Cardiac septum (tissue), 1 donor: ENCODE measurements at regions not wholly inside any gene's neighbourhood (a gene's known extent, or its start where the extent isn't known, plus 50 kb on each side); places are given as distances from the start of the nearest gene placed in this dataset.
"Not testable (repeated sequence)": the region's sequence is repeated elsewhere in the genome, so short reads cannot be mapped to it uniquely, and the experiment has no call there.

Experiments used
- DNase-seq: peaks from one replicate; pipeline ENCODE4 v3.0.0-alpha.2; 2020; ENCODE audit warnings: low spot score
- intact Hi-C: fragments of 100-400 bp; cut with DNase I; formaldehyde crosslinking; loops from one replicate; pipeline ENCODE4 v1.14.0; 2022
- donor health status: DM: no; HTN: no; CAD: no.

DNA sequence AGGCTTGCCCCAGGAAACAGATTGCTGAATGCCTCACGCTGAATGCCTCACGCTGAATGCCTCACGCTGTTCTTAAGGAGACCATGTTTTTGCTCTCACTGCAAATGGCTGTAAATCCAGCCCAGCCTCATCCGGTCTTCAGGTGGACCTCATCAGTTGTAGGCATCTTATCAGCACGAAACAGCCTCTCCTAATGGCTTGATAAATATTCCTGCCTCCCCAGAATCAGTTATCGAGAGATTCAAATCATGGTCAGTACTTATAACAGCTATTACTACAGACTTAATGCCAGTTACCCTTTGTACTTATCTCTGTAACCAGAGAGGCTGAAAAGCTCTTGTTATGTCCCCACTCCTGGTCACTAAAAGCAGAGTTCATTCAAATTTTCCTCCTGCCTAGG is 290.6 kb downstream of the FZD1 start:
- intact Hi-C loops, result no loop called here
- DNase-seq, result no peak

DNA sequence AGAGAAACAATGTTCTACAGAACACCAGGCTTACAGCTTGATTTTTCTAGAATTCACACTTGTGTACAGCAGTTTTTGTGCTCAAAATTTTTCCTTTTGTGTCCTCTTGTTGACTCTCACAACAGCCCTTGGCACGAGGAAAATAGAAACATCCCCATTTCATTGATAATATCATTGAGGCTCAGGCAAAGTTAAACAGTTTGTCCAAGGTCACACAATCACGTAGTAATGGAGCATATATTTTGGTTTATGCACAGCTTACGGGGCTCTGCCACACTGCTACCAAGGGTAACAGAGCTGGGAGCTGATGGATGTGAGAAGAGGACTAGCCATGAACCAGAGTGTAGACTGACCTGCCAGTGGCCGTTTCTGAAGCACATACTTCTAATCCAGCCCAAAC is 292.0 kb downstream of the FZD1 start:
- DNase-seq, result no peak
- intact Hi-C loops, result no loop called here

- DNase-seq, result no peak
- intact Hi-C loops, result no loop called here
Observed at GRCh38 chr7:91556956-91557650, 292.9 kb downstream of the FZD1 start.

DNA sequence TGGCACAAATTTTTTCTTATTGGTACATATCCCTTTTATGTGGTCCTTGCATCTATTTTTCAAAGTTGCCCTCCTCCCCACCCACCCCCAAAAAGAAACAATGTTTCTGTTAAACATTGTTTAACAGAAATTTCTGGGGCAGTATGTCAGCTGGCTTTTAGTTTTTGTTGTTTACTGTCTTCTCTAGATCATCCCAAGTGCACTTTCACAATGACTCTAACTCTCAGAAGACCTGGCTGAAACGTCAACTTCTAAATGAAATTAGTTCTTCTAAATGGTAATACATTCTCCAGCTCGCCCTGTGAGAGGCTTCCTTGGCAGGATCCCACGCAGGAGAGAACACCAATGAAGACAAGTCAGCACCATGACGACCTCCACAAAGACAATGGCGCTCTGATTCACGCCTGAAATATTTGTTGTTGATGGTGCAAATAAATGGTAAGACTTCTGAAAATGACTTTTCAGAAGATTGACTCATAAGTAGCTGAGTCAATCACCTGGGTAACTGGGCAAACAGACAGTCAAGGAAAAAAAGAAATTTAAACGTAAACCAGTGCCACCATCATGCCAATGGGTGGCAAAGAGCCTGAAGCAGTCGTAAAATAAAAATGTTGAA is 293.7 kb downstream of the FZD1 start:
- DNase-seq, result no peak
- intact Hi-C loops, result no loop called here

DNA sequence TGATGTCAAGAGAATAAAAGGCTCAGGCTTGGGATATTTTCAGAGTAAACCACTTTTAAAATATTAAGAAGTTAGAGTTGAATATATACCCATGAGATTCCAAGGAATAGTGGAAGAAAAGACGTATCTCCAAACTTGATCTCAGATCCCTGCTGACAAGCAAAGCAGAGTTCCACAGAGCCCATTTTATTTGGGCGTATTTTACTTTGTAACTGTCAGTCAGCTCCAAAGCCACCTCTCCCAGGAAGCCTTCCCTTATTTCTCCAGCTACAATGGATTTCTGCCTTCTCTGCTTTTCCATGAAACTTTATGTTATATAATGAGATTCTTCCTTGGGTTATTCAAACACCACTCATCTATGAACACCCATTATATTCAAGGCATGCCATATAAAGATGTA is 295.7 kb downstream of the FZD1 start:
- intact Hi-C loops, result no loop called here
- no peak for DNase-seq

DNA sequence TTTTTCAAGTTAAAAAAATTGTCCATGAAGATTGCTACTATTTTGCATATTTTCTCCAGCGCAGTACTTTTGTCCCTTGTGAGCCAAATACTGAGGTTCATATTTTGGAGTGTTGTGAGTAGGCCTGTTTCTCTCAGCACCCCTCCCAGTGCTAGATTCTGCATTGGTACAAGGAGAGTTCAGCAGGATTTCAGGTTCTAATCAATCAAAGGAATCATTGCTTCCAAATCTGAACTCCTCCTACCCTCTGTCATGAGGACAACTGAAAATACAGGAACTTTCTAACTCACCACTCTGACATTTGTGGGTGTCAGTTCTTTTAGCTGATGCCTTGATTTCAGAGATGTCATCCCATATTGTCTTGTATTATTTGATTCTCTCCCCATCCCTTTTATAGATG is 299.9 kb downstream of the FZD1 start:
- DNase-seq, result no peak
- intact Hi-C loops, result no loop called here

DNA sequence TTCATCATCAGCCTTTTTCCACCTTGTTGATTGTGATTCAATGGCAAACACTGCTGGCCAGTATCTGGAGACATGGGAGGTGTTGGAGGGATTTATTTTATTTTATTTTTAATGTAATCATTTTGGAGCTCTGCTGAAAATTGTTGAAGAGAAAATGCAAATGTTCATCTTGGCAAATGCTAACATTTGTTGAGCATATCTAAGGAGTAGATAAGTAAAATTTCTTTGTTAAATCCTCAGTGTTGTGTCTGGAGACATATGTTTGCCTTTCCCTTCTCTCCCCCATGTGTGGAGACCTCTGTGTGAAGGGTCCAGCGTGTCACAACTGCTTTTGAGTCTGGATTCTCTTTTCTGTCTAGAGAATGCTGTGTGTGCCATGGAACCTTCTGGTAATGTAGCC is 300.3 kb downstream of the FZD1 start:
- no peak for DNase-seq
- intact Hi-C loops, result no loop called here

DNA sequence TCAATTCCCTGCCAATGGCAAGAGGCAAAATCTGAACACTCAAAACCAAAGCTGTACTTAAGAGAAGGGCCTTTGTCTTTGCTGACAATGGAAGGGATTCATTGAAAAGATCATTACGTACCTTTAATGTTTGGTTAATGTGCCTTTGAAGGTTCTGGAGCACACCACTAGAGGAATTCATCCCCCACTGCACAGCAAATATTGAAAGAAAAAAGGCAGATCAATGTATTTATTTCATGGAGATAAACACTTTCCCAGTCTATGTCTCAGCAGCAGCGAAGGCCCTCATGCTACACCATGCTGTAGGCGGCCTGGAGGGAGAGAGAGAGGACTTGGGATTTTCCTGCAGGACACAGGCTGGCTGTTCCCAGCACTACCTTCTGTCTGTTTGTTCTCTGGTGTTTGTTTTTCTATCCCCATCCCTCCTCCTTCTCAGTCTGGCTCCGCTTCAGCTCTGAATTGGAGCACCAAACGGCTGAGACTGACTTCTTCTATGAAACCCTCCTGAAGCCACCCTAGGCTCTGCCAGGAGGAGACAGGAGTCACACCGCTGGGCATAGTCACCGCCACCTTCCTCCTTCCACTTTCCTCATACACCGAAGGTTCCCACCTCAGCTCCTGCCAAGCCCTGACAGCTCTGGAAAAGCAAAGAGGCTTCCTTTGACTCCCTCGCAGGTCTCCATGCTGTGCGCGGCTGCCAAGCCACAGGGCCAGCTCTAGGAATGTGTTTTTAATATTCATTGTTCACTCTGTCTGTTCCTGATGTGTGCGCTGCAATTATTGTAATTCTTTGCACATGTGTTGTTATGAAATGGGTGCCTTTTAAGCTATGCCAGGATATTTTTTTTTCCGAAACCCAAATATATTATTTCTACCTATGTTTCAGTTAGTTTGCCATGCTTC is 301.5 kb downstream of the FZD1 start:
- DNase-seq, result no peak
- intact Hi-C loops, result no loop called here

GRCh38 chr7:91566402-91566732 is 302.1 kb downstream of the FZD1 start:
- intact Hi-C loops, result no loop called here
- no peak for DNase-seq

DNA sequence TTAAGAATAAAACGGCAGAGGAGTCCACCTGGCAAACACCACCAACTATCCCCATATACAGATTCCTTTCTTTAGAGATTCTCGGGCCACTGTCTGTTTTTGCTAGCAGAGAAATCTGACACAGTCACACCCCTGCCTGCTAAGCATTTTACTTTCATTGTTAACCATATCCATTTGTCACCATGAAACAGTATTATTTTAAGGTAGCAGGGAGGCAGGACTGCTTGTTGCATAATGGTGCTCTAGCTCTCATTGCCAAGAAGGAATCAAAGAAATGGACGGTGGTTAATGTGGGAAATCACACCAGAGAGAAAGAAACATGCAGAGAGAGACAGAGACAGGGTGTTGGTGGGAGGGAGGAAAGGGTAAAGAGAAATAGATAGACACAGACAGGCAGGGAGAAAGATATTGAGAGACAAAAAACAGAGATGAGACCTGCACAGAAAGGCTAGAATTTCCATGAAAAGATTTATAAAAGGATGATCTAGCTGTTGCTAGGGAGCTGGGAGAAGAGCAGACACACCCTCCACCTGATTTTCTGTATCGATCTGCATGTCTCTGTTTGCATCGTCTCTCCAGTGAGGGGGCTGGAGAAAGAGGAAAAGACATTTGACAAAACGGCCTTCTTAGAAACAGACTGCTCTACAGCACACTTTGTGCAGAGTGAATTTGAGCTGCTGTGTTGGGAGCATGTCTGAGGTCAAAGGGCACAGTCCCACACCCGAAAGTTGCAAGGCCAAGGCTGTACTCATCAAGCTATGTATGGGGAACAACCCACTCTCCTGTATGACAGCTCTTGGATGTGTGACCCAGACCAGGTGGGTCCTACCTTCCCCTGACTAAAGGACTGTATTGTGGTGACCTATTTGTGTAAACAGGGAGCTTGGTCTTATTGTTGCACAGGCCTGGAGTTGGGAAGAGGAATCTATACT is 303.1 kb downstream of the FZD1 start:
- intact Hi-C loops, result no loop called here
- no peak for DNase-seq

DNA sequence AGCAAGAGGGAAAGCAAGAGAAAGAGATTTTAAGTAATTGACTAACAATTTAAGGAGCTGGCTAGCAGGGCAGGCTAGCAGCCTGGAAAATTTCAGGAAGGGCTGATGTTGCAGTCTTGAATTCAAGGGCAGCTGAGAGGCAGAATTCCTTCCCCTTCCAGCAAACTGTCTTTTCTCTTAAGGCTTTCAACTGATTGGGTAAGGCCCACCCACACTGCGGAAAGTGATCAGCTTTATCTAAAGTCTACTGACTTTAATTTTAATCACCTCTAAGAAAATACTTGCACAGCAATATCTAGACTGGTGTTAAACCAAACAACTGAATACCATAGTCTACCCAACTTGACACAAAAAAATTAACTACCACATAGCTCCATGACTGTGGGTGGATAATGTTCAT is 303.9 kb downstream of the FZD1 start:
- intact Hi-C loops, result no loop called here
- DNase-seq, result no peak

DNA sequence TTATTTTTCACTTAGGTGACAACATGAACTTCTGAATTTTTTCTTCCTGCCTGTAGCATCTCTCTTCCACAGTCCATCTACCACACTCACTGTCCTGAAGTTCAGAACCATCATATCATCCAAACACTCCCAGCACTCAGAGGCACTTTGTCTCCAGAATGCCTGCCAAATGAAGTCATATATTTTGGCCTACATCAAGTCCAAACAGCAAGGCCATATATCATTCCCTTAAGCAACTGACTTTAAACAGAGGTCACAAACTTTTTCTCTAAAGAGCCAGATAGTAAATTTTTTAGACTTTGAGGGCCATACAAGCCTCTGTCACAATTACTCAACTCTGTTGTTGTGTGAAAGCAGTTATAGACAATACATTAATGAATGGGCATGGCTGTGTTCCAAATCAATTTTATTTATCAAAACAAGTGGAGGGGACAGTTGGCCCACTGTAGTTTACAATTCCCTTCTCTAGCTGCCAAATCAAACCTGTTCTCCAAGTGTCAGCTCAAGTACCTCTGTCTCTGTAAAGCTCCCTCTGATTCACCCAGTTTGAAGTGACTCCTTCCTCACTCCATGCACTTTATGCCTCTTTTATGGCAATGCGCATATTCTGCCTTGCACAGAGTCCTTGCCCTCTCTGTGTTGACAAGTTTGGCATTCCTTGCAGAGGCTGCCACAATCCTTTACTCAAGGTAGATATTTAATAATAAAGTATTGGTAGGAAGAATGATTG is 305.7 kb downstream of the FZD1 start:
- DNase-seq, result no peak
- intact Hi-C loops, result no loop called here

- intact Hi-C loops, result no loop called here
- DNase-seq, result no peak
Observed at GRCh38 chr7:91570560-91570959, 306.3 kb downstream of the FZD1 start.

- DNase-seq, result no peak
- intact Hi-C loops, result no loop called here
Observed at GRCh38 chr7:91571601-91572000, 307.4 kb downstream of the FZD1 start.

DNA sequence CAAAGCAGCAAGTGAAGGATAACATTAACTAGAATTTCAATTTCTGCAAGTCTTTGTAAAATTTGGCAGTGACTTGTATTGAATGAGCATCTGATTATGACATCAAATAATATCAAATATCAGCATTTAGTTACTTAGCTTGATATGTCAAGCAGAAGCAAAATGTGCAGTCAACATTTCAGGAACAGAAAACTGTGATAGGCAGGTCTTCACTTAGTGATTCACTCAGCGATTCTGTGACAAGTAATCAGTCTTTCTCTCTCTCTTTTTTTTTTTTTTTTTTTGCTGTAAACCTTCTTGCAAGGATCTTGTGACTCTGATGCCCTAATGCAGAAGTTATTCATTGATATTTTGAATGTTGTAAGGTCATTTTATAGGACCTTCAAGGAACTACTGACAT is 307.1 kb downstream of the MTERF1 start:
- DNase-seq, result no peak
- intact Hi-C loops, result no loop called here

- intact Hi-C loops, DNase-seq: not testable (repeated sequence)
Observed at GRCh38 chr7:91576459-91576858, 304.0 kb downstream of the MTERF1 start.

DNA sequence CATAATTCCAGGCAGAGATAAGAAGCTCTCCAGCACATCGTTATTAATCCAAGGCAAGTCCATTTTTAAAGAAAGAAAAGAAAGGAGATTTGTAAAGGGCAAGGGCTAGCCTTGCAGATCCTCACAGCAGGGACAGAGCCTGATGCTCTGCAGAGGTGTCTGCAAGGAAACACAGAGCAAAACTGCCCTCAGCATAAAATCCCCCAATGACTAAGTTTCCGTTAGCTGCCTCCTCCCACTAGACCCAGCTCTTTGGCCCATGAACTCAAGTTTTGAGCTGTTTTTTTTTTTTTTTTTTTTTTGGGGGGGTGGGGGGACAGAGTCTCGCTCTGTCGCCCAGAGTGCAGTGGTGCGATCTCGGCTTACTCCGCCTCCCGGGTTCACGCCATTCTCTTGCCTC is 300.7 kb downstream of the MTERF1 start:
- intact Hi-C loops, result no loop called here
- no peak for DNase-seq

GRCh38 chr7:91582799-91583477 is 297.6 kb downstream of the MTERF1 start:
- DNase-seq, result no peak
- intact Hi-C loops, result no loop called here

DNA sequence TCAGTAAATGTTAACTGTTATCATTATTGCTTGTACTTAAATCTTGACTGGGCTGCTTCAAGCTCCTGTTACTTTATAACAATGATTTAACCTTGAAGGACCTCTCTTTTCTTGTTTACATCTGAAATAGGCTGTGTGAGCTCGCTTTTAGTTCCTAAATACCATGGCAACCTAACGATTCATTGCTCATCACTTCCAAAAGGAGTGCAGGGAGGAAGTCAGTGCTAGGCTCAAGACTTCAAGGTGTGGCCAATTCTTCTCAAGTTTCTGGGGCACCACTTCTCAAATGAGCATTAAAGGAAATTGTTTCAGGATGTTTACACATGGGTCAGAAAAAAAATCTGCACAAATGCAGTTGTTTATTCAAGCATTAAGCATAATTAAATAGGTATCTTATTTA is 284.2 kb downstream of the MTERF1 start:
- DNase-seq, result no peak
- intact Hi-C loops, result no loop called here
